ENCODE measurements at regions not wholly inside any gene's neighbourhood (a gene's known extent, or its start where the extent isn't known, plus 50 kb on each side); places are given as distances from the start of the nearest gene placed in this dataset.

- no peak overlapping the region for H2BK20ac ChIP-seq (ENCODE audit: low read depth, low read length, poor library complexity, severe bottlenecking)
- no peak overlapping the region for H3K14ac ChIP-seq (ENCODE audit: insufficient read depth, low read length)
- H3K27ac ChIP-seq (ENCODE audit: insufficient read length, low read depth, low read length) = no peak overlapping the region
- no peak overlapping the region for H4K91ac ChIP-seq (ENCODE audit: insufficient read length, low read depth, low read length)
- no peak for TF ChIP-seq CTCF (conservative IDR thresholded peaks at IDR 0.05)
- Mint-ChIP-seq H3K9me3 (peaks cover 0 to 4% of the 10 kb centered on the region in 2 experiments; a peak in 2 of 5 replicates), H3K4me3 (no peak overlapping the region), H3K27me3 (ENCODE audit: low read depth) (no peaks in the 10 kb centered on the region), H3K36me3 (ENCODE audit: insufficient read depth in 1 of 3, low read depth in 3 of 3) (no peaks in the 10 kb centered on the region; a peak in 1 of 7 replicates), H3K4me1 (peaks cover 0 to 2% of the 10 kb centered on the region in 2 experiments; a peak in 1 of 4 replicates), H3K27ac (no peak overlapping the region)
- H3K4ac ChIP-seq (ENCODE audit: low read depth, low read length) = no peak overlapping the region
- no peak overlapping the region for H3K18ac ChIP-seq (ENCODE audit: insufficient read length, low read depth, low read length)
- no peak overlapping the region for H3K4me2 ChIP-seq (ENCODE audit: insufficient read depth, insufficient read length, low read length)
- H2BK15ac ChIP-seq (ENCODE audit: low read depth, low read length) = no peak overlapping the region
- H2AFZ ChIP-seq (ENCODE audit: low read length) = no peak overlapping the region
- H3T11ph ChIP-seq (ENCODE audit: low read length) = no peak overlapping the region
- H3K9me3 ChIP-seq (ENCODE audit: control insufficient read depth, low read depth, low read length) = no peaks in the 10 kb centered on the region
- H3K4me1 ChIP-seq (ENCODE audit: insufficient read depth, low read length) = no peaks in the 10 kb centered on the region
- H2BK5ac ChIP-seq (ENCODE audit: insufficient read length, low read length) = no peak overlapping the region
- no peaks in the 10 kb centered on the region for H3K79me2 ChIP-seq (ENCODE audit: insufficient read depth, low read length)
- no peak overlapping the region for H4K5ac ChIP-seq (ENCODE audit: insufficient read length, low read depth, low read length)
- H2AK5ac ChIP-seq (ENCODE audit: insufficient read length, low read length) = no peak overlapping the region
- no peak for DNase-seq
- no peak overlapping the region for H3K56ac ChIP-seq (ENCODE audit: insufficient read length, low read depth, low read length)
- H4K8ac ChIP-seq (replicated peaks; ENCODE audit: insufficient read length, low read depth, low read length) = no peak overlapping the region
- no peak overlapping the region for H2BK12ac ChIP-seq (ENCODE audit: insufficient read length, low read depth, low read length)
- no peaks in the 10 kb centered on the region for H3K23me2 ChIP-seq (ENCODE audit: insufficient read length, low read depth, low read length, poor library complexity, severe bottlenecking)
- no peak overlapping the region for H2BK120ac ChIP-seq (ENCODE audit: low read depth, low read length, poor library complexity, severe bottlenecking)
- H3K27me3 ChIP-seq (ENCODE audit: insufficient read depth, low read length) = no peaks in the 10 kb centered on the region
- no peaks in the 10 kb centered on the region for H4K20me1 ChIP-seq (ENCODE audit: control insufficient read depth, insufficient read depth, insufficient read length)
- H3K23ac ChIP-seq (ENCODE audit: insufficient read length, low read depth, low read length) = no peak overlapping the region
- H3K9ac ChIP-seq (ENCODE audit: extremely low read depth, insufficient read length, low read length) = no peak overlapping the region
- H3K79me1 ChIP-seq (ENCODE audit: insufficient read depth, low read depth, low read length, poor library complexity, severe bottlenecking) = no peaks in the 10 kb centered on the region
Measured at GRCh38 chr7:10282909-10283308, 690.8 kb upstream of the PHF14 start.

All from H9 (cell line).